Testis (tissue), 2 donors: ENCODE measurements at regions not wholly inside any gene's neighbourhood (a gene's known extent, or its start where the extent isn't known, plus 50 kb on each side); places are given as distances from the start of the nearest gene placed in this dataset.

ENCODE experiments used
- DNase-seq: peaks from one replicate; pipeline ENCODE4 v3.0.0-alpha.2; 2019
- H3K27ac ChIP-seq, 2 donors: fragments of 200-600 bp; sonication (generic); one replicate each; pipeline ENCODE4 v1.5.1; 2019
- H3K27me3 ChIP-seq: fragments of 200-600 bp; sonication (generic); one replicate; pipeline ENCODE4 v1.5.1; 2019
- H3K36me3 ChIP-seq: fragments of 200-600 bp; sonication (generic); one replicate; pipeline ENCODE4 v1.5.1; 2017; ENCODE audit warnings: low read depth; ENCODE audit errors: missing control alignments
- H3K4me1 ChIP-seq: fragments of 200-600 bp; sonication (generic); one replicate; pipeline ENCODE4 v1.5.1; 2019
- H3K4me3 ChIP-seq, 2 donors: fragments of 200-600 bp; sonication (generic); one replicate each; pipeline ENCODE4 v1.5.1; 2017 to 2019
- H3K9me3 ChIP-seq: fragments of 200-600 bp; sonication (generic); one replicate; pipeline ENCODE4 v1.5.1; 2017
- CTCF ChIP-seq, 3 experiments: fragments of 450-650 bp in 2 of 3; fragments of 200-600 bp in 1 of 3; sonication (generic) in 1 of 3; IDR thresholded peaks; one replicate each; pipeline ENCODE4 v1.5.1; 2016 to 2019; ENCODE audit warnings: antibody characterized with exemption in 3 of 3, mild to moderate bottlenecking in 2 of 3, moderate library complexity in 1 of 3
- POLR2A ChIP-seq: fragments of 450-650 bp; IDR thresholded peaks from one replicate; pipeline ENCODE4 v1.6.1; 2017; ENCODE audit warnings: antibody characterized with exemption, mild to moderate bottlenecking, moderate library complexity
- WGBS, 2 donors: methylation state at CpG; one replicate each; pipeline ENCODE4 v1.1.5; 2018; 5-methylcytosine and 5-hydroxymethylcytosine counted together
- intact Hi-C: fragments of 100-400 bp; cut with DNase I; formaldehyde crosslinking; loops from one replicate; pipeline ENCODE4 v1.15.1; 2023; ENCODE audit warnings: low total_unique reads

GRCh38 chr2:61713457-61713856 is 140.4 kb downstream of the FAM161A start:
- 47 to 51% methylated on average over 6 of the region's 6 CpGs for WGBS, 2 donors
- DNase-seq = no peak
- Histone ChIP-seq H3K4me1 (peaks cover 8% of the 10 kb centered on the region), H3K4me3 (no peak overlapping the region), H3K27ac (no peak overlapping the region), H3K27me3 (no peaks in the 10 kb centered on the region), H3K36me3 (no peaks in the 10 kb centered on the region), H3K9me3 (no peaks in the 10 kb centered on the region)
- TF ChIP-seq CTCF (IDR thresholded peaks at IDR 0.05) = no peak
- TF ChIP-seq POLR2A = no peak
- intact Hi-C loops = no loop called here

- no peak for DNase-seq
These were observed 141.8 kb downstream of the FAM161A start for GRCh38 chr2:61712060-61712459.

GRCh38 chr2:61710711-61711110 is 143.1 kb downstream of the FAM161A start:
- Histone ChIP-seq H3K9me3 (no peaks in the 10 kb centered on the region), H3K27me3 (no peaks in the 10 kb centered on the region), H3K4me3 (no peak overlapping the region), H3K4me1 (peaks cover 8% of the 10 kb centered on the region), H3K36me3 (no peaks in the 10 kb centered on the region), H3K27ac (no peak overlapping the region)
- TF ChIP-seq POLR2A (no peak), CTCF (IDR thresholded peaks at IDR 0.05) (no peak)
- intact Hi-C loops = no loop called here
- no peak for DNase-seq
- 67 to 69% methylated on average over 4 of the region's 4 CpGs for WGBS, 2 donors

More at GRCh38 chr2:61712060-61712459, 141.8 kb downstream of the FAM161A start:
- Histone ChIP-seq H3K27ac (no peak overlapping the region), H3K27me3 (no peaks in the 10 kb centered on the region), H3K9me3 (no peaks in the 10 kb centered on the region), H3K4me3 (no peak overlapping the region), H3K4me1 (peaks cover 8% of the 10 kb centered on the region), H3K36me3 (no peaks in the 10 kb centered on the region)
- intact Hi-C loops = no loop called here
- TF ChIP-seq CTCF (IDR thresholded peaks at IDR 0.05) = no peak
- TF ChIP-seq POLR2A = no peak
- 80 to 91% methylated on average over 4 of the region's 4 CpGs for WGBS, 2 donors

GRCh38 chr2:61707984-61708852 is 145.6 kb downstream of the FAM161A start:
- no peaks in the 10 kb centered on the region for H3K36me3 ChIP-seq
- no peak overlapping the region for H3K27ac ChIP-seq
- intact Hi-C loops = no loop called here

GRCh38 chr2:61705625-61706024 is 148.2 kb downstream of the FAM161A start:
- Histone ChIP-seq H3K4me1 (no peaks in the 10 kb centered on the region), H3K9me3 (no peaks in the 10 kb centered on the region), H3K27me3 (no peaks in the 10 kb centered on the region), H3K36me3 (no peaks in the 10 kb centered on the region), H3K27ac (no peak overlapping the region), H3K4me3 (no peak overlapping the region)
- intact Hi-C loops = no loop called here
- WGBS, 2 donors = 86 to 88% methylated on average over 5 of the region's 5 CpGs
- TF ChIP-seq CTCF (IDR thresholded peaks at IDR 0.05) = no peak
- no peak for TF ChIP-seq POLR2A
- no peak for DNase-seq

More at GRCh38 chr2:61707984-61708852, 145.6 kb downstream of the FAM161A start:
- peaks cover under 1% of the 10 kb centered on the region for H3K4me1 ChIP-seq
- no peak for DNase-seq
- no peaks in the 10 kb centered on the region for H3K27me3 ChIP-seq
- no peak for TF ChIP-seq POLR2A
- 65 to 74% methylated on average over 12 of the region's 12 CpGs for WGBS, 2 donors
- H3K9me3 ChIP-seq = no peaks in the 10 kb centered on the region
- no peak overlapping the region for H3K4me3 ChIP-seq
